GM19240 (cell line): ENCODE measurements at regions not wholly inside any gene's neighbourhood (a gene's known extent, or its start where the extent isn't known, plus 50 kb on each side); places are given as distances from the start of the nearest gene placed in this dataset.
"Not testable (repeated sequence)": the region's sequence is repeated elsewhere in the genome, so short reads cannot be mapped to it uniquely, and the experiment has no call there.

ENCODE experiments used
- DNase-seq: peaks from one replicate; pipeline ENCODE4 v3.0.0; 2011; ENCODE audit warnings: low spot score; ENCODE audit not compliant: insufficient read length

- no peak for DNase-seq
Measured at GRCh38 chr3:118587847-118588246, 446.8 kb downstream of the IGSF11 start.

- no peak for DNase-seq
Measured at GRCh38 chr3:118593277-118593670, 441.4 kb downstream of the IGSF11 start.

- no peak for DNase-seq
Measured at GRCh38 chr3:118597184-118597583, 437.5 kb downstream of the IGSF11 start.

GRCh38 chr3:118607915-118608820, 426.5 kb downstream of the IGSF11 start:
- DNase-seq, result no peak

GRCh38 chr3:118618247-118619040, 416.2 kb downstream of the IGSF11 start:
- no peak for DNase-seq

GRCh38 chr3:118626453-118626852, 408.2 kb downstream of the IGSF11 start:
- DNase-seq, result no peak

GRCh38 chr3:118628704-118629341, 405.8 kb downstream of the IGSF11 start:
- DNase-seq, result peak; percentile 34

- no peak for DNase-seq
Measured at GRCh38 chr3:118629821-118630220, 404.8 kb downstream of the IGSF11 start.

GRCh38 chr3:118635711-118636110, 398.9 kb downstream of the IGSF11 start:
- no peak for DNase-seq

- DNase-seq, result no peak
Measured at GRCh38 chr3:118636841-118637240, 397.8 kb downstream of the IGSF11 start.

GRCh38 chr3:118637846-118638245, 396.8 kb downstream of the IGSF11 start:
- no peak for DNase-seq

GRCh38 chr3:118641608-118642007, 393.0 kb downstream of the IGSF11 start:
- no peak for DNase-seq

- DNase-seq, result no peak
Measured at GRCh38 chr3:118671192-118671591, 363.5 kb downstream of the IGSF11 start.

GRCh38 chr3:118675305-118675704, 359.3 kb downstream of the IGSF11 start:
- DNase-seq, result no peak

- not testable (repeated sequence) for DNase-seq
Measured at GRCh38 chr3:118678663-118679062, 356.0 kb downstream of the IGSF11 start.

GRCh38 chr3:118682921-118683320, 351.7 kb downstream of the IGSF11 start:
- DNase-seq, result no peak

- DNase-seq, result no peak
Measured at GRCh38 chr3:118683636-118684035, 351.0 kb downstream of the IGSF11 start.

GRCh38 chr3:118688396-118688884, 346.2 kb downstream of the IGSF11 start:
- no peak for DNase-seq

GRCh38 chr3:118692416-118692815, 342.2 kb downstream of the IGSF11 start:
- DNase-seq, result no peak

- DNase-seq, result no peak
Measured at GRCh38 chr3:118705487-118706219, 329.0 kb downstream of the IGSF11 start.

GRCh38 chr3:118707991-118708390, 326.7 kb downstream of the IGSF11 start:
- no peak for DNase-seq
